ENCODE measurements at regions not wholly inside any gene's neighbourhood (a gene's known extent, or its start where the extent isn't known, plus 50 kb on each side); places are given as distances from the start of the nearest gene placed in this dataset.

DNA sequence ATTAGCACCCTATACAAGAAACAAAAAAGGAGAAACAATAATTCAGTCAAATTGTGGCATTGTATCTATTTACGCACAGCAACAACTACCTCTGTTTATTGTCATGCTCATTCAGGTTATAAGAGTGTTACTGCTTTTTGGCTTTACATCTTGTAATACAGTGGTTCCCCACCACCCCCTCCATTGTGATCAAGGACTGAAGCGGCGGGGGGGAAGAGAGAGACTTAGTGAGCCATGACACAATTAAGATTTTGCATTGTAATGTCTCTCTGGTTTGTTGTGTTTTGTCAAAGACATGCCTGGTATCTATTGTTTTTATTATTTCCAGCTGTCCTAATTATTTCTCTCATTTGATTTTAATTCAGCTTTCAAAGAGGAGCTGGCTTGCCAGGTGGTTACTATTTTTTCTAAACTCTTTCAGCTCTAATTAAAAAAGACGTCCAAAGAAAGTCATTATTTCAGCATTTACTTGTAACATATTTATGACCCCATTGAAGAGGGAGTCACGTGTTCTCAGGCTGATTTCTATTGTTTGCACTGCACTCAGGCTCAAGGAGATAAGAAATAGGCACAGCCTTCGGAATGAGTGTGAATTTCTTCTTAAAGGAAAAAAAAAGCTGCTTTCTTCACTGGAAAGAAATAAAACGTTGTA lies 234.4 kb upstream of the TBL1XR1 start:
- DNase-seq (ENCODE audit: low spot score), result no peak

DNA sequence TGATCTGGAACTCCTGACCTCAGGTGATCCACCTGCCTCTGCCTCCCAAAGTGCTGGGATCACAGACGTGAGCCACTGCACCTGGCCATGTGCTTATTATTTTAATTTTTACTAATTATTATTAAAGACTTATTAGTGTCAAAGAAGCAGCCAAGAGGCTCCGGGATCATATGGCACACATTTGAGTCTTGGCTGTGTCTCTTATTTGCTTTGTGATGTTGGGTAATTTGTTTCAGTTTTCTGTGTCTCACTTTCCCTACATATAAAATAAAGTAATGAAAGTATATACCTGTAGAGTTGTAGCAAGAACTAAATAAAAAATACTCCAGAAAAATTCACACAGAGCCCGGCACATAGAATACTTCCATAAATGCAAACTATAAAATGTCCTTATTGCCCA lies 238.0 kb upstream of the TBL1XR1 start:
- DNase-seq (ENCODE audit: low spot score), result no peak

DNA sequence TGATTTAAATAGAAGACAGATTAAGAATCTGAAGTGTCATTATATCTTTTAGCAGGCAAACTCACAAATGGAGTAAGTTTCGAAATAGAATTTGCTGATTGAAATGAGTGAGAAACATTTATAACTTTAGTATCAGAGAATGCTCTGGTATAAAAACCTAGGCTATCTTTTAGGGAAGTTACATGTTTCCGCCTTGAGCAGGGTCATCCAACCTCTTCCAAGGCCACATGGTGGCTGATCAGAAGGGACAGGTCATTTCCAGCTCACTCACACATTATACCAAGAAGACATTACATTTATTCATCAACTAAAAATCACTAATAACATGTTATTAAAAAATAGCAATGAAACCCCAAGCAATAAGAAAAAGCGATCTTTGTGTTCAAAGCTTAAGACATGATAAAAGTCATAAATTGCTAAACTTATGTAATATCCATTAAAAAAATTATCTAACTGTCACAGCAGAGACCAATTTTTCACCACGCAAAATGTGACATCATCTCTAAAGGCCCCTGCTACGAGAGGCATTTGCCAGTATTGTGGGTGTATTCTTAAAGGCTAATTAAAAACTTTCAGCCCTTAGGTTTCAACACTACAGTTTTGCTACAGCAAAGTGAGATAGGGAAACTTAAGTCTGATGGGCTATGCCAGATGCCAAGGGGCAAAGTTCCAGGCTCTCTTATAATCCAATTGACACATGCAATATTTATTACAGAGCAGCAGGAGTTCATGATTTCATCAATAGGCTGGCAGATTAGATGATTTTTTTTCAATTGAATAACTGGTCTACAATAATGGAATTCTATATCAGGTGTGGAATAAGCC lies 240.4 kb upstream of the TBL1XR1 start:
- no peak for DNase-seq (ENCODE audit: low spot score)

DNA sequence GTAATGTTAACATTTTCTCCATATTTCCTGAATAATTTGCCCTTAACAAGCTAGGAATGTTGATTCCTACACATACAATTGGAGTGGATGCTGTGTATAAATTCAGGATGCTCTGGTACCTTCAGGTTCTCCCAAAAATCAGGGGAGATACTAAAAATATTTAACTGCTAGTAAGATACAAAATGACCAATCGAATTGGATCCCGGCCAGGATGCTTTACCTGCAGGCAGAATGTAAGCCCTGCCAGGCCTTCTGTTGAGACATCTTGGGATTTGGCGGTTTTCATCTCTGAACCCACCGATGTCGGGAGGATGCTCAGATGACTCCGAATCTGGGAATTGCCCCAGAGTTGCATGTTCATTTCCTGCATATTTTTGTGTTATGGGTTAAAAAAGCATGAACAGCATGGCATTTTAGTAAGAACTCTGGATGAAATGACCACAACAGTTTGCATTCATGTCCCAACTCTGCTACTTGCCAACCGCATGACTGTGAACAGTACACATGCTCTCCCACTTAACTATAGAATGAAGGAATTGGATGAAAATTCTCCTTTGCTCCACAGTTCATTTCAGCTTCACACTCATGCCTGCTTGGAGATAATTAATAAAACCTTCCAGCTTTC lies 241.4 kb upstream of the TBL1XR1 start:
- DNase-seq (ENCODE audit: low spot score), result no peak

DNA sequence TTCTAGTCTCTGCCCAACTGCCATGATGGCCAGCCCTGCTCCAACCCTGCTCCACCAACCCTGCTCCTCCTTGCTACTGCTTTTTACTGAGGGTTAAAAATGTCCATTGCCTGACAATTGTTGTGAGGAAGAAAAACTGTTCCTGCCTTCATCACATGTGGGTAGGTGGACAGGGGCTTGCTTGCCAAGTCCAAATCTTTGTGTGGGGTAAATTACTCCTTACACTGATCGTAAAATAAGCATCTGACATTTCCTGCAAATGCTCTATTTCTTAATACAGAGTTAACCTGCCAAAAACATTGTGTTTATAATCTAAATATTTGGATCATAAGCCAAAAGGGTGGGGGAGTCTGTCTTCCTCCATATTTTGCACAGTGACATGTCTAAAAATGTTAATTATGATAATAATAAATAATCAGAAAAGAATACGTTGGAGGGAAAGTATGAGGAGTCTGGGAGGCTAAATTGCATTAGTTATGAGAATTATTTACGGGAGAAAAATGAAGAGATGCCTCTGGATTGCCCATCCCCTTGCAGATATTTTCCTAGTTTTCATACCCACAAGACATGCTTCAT lies 242.5 kb upstream of the TBL1XR1 start:
- no peak for DNase-seq (ENCODE audit: low spot score)

DNA sequence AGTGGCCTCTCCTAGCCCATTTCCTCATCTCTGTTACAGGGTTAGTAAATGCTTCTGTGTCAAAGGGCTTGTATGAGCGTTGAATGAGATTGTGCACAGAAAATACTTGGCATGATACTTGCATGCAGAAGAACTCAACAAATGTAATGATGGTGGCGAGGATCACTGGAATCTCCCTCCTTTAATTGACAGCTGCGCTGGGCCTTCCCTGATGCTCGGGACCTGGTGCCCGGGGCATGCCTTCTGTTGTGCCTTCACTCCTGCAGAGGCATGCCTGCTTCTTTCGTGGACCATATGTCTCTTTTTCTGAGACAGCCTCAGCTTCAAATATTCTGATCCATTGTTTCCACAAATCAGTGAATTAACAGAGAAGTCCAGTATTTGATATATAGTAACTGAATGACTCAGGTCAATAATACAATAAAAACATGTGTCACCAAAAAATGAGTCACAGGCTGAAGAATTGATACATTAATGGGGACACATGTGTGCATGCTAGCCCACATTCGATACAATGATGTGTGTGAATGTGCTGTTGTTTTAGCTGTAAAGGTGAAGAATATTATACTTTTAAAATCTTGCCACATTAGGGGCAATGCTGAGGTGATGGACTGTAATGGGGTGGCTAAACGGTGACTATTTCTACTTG lies 243.3 kb upstream of the TBL1XR1 start:
- no peak for DNase-seq (ENCODE audit: low spot score)

DNA sequence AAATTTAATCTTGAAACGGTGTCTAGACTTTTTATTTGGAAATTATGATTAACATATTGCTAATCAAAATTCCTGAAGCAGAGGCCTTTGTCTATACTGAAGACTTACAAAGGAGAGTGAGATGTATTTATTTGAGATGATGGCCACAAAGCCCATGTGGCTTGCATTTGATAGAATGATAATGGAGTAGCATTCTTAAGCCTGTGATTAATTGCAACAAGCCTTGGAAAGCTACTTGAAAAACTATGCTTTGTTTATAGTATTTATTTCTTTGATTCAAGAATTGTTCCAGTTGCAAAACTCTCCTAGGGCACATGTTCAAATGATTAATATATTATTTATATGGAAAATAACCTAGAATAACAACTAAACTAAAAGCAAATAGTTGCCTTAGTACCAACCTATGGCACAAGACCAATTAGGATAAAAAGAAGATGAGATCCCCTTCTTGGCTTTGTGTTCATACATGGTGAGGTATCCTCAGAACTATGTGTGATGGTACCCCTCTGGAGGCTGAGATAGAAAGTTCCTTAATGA lies 244.1 kb upstream of the TBL1XR1 start:
- DNase-seq (ENCODE audit: low spot score), result no peak

DNA sequence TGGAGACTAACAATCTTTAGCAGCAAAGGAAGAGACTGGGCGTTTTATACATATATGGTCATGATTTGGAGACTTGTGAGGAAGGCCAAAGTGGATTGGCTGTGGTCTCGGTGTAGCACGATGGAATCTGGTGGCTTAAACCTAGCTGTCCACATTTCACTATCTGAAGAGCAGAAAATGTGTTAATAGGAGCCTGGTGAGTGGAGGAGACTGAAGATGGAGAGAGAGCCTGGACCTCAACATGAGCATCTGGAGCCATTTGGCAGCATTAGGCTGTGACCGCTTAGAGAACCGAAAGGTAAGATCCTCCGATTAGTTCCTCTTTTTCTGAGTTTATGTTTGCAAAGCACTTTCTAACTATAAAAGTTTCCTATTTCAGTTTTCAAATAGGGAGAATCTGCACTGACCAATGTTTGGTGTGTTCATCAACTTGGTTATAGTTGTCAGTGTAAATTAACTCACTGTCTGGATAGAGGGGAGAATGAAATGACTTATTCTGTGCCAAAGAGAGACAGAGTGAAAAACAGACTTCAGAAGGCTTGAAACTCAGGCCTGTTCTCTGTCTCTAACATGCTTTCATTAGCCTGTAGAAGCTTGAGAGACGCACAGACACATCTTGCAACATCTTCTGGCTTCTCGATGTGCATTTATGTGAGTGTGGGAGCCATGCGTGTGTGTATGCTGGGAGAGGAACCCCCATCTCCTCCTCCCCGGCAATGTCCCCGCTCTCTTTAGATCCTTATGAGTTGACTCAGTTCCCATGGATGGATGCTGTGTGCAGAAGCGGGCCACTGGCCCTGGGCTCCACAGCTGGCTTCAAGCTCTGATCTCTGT lies 244.7 kb upstream of the TBL1XR1 start:
- no peak for DNase-seq (ENCODE audit: low spot score)

DNA sequence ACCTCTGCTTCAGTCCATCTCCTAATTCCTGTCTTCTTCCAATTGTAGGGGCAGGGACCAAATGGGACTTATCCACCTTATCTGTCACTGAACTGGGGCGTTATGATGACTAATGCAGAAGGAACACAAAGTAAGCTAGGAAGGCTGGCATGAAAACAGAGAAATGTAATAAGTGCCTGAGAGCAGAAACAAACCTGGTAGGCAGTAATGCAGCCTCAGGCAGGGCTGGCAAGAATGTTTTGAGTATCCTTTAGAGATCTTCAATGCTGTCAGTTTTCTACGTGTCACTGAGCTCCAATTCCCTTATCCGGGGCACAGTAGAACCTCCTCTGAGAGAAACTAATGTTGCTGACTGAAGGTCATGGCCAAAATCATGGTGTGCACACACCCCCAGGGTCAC lies 246.2 kb upstream of the TBL1XR1 start:
- no peak for DNase-seq (ENCODE audit: low spot score)

DNA sequence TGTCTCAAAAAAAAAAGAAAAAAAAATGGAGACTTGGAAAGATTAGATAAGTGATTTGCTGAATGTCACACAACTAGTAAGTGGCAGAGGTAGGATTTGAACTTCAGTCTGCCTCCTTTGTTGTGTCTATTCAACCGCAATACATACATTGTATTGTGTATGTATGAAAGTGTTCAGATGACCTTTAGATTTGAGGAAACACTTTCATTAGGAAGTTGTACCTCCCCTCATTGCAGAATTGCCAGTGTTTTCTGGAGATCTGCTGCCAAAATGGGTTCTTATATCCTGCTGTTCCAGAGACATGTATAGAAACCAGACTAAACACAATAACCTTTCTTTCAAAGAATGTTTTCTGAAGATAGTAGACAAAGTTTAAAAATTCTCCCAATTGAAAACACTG lies 247.4 kb upstream of the TBL1XR1 start:
- no peak for DNase-seq (ENCODE audit: low spot score)

DNA sequence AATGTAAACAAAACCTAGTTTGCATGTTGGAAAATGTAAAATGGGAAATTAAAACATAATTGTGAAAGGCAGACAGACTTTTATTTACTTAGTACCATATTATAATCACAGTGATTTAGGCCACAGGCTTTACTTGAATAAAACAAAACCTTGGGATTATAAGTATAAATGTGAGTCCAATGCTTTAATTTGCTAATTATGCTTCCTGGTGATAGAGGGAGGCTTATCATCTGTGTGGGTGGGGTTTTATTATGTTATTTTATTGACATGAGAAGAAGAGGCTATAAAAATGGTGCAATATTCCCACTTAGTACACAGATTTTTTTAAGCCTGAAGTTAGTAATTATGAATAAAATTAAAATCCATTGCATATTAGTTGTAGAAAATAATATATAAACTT lies 248.3 kb upstream of the TBL1XR1 start:
- DNase-seq (ENCODE audit: low spot score), result no peak

DNA sequence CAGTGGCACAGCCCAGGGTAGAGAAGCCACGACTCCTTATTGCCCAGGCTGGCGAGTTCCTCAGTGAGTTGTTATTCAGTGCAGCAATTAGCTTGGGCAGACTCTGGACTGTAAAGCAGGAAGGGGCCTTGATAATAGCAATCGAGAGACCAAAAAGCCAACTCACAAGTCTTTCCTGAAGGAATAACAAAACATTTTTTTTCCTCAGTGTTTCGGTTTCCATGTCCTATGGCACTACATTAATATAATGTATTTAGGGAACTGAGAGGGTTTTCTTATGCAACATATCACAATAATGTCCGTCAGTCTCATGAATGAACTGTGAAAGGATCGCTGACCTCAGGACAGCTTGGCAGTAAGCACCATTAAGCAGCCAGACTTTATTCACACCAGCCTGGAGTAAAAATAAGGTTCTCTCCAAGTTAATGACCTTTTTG lies 248.9 kb upstream of the TBL1XR1 start:
- DNase-seq (ENCODE audit: low spot score), result no peak

DNA sequence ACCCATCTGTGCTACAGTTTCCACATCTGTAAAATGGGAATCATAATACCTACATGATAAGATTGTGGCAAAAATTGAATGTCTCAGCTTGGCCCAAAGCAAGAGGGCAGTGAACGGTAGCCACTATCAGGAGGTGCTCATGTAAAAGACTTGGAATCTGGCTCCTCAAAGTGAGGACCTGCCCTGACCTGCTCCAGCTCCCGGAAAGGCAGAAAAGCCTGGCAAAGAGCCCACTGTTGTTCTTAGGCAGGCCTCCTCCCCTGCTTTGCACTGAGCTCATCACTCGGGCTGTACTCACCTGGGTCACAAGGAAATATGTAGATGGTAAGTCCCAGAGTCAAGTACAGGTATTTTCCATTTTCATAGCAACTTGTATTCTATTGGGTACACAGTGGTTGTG lies 250.7 kb upstream of the TBL1XR1 start:
- DNase-seq (ENCODE audit: low spot score), result no peak

DNA sequence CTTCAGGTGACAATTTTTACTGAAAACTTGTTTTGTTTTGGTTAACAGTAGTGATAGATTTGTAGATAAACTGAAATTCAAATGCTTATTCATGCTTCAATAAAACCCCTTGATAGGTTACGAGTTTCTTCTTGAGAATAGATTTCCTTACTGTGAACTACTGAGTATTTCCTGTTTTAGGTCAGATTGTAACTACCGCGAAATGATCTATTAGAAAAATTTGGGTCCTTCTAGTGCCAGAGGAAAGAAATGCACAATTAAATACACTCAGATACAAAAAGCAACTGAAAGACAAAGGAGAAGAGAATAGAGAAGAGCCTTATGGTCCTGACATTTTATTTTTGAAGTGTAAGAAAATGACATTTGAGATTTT lies 251.7 kb upstream of the TBL1XR1 start:
- DNase-seq (ENCODE audit: low spot score), result no peak

DNA sequence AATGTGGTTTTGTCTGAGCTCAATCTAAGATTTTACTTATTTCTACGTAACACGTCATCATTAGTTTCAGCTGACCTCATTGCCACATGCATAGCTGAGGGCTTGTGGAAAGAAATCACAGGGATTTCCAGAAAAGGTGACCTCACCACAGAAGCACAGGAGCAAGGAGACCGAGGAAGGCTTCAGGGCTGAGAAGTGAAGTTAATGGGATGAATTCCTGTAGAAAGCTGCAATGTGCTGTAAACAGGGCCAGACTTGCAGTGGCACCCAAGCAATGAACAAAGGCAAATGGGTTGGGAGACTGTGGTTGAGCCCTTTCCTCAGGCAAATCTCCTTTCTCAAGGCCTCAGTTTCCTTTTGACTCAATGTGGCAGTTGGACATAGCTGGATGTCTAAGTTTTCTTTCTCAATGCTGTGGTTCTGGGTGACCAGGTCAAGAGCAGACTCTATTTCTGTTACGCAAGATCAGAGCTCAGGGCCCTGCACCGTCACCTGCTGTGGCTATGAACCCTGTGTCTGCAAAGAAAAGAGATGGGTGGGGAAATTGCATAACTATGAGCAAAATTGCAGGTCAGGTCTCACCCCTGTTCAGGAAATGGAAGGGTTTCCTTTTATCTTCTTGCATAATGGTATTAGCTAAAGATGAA lies 252.2 kb upstream of the TBL1XR1 start:
- no peak for DNase-seq (ENCODE audit: low spot score)

DNA sequence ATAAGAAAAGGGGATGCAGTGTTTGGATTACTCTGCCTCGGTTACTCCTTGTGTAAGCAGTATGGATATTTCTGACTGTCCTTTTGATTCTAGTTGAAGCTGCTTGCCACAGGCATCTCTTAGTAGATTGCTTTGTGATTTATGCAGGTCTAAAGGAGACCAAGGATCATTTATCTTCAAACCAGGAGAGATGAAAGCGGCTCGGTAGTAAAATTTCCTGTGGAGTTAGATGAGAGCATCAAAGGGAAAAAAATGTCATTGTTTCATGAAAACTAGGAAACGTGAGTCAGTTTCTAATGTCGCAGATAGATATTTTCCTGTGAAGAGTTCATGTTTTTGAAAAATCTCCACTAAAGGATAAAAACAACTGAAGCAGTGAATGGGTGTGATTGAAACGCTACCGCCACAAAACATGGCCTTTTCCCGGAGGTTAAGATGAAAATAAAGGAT lies 254.0 kb upstream of the TBL1XR1 start:
- no peak for DNase-seq (ENCODE audit: low spot score)

DNA sequence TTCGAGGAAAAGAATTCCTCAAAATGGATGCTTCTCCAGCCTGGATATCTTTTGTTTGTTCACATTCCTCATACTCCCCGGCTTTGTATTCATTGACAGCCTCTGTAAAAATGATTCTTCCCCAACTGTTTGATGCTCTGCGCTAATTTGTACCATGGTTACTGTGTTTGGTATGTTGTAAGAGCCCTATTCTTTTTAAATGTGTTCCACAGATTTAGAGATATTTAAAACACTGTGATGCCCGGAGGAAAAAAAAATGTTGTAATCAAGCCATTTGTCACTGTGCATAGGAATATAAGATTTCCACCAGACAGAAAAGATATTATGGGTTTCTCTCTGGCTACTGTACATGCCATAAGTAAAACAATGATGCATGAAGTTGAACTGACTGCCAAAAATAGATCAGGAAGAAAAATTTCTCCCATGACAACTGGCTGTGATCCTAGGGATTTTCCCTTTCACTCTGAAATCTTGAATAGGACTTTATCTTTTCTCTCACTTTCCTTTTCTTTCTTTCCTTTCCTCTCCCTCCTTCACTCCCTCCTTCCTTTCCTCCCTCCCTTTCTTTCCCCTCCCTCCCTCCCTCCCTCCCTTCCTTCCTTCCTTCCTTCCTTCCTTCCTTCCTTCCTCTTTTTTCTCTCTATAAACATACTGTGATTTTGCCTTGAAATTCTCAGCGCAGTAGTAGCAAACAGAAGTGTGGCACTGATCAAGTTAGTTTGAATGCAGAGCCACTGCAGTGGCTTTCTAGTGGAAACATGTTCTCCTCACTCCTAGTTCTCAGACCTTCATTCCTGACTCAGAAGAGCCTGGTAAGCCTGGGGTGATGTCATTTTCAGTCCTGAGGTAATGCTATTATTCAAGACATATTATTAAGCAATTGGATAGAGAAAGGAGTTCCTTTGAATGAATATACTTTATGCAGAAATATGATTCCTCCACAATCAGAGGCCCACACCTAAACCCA lies 254.9 kb upstream of the TBL1XR1 start:
- peak; percentile 63 for DNase-seq (ENCODE audit: low spot score)

DNA sequence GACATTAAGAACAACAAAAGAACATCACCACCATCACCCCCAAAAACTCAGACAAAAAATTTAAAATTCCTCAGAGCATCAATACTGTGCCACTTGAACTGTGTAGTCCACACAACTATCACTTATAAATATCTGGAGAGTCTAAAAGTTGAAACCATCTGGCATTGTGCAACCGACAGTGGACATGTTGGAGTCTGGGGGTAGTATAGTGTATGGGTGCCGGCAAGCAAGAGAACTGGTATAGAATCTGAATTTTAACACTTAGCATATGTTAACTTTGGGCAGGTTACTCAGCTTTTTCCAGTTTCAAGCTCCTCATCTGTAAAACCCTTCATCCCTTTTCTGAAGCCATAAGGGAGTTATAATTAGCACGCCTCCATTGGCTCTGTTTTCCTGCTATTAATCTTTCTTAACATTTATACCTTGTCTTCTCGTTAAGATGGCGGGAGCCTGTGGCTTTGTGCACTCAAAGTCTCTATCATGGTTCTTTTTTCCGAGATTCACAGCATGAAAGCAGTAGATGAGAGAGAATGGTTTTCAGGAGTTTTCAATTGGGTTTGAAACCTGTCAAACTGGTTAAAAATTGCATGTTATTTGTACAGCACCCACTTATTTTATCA lies 255.7 kb upstream of the TBL1XR1 start:
- no peak for DNase-seq (ENCODE audit: low spot score)

DNA sequence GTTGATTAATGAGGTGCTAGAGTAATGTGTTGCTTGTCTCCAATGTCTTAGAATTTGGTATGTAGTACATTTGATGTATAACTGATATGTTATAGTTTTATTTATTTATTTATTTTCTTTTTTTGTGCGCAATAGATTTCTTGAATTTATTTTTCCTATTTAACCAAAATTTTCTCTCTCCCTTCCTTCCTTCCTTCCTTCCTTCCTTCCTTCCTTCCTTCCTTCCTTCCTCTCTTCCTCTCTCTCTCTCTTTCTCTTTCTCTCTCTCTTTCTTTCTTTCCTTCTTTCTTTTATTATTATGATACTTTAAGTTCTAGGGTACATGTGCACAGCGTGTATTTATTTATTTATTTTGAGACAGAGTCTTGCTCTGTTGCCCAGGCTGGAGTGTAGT lies 256.2 kb upstream of the TBL1XR1 start:
- no peak for DNase-seq (ENCODE audit: low spot score)
